Amniotic epithelial cell (primary cell): ENCODE measurements at regions not wholly inside any gene's neighbourhood (a gene's known extent, or its start where the extent isn't known, plus 50 kb on each side); places are given as distances from the start of the nearest gene placed in this dataset.

Source experiments
- DNase-seq: peaks from one replicate; pipeline ENCODE4 v3.0.0-alpha.2; 2010; ENCODE audit warnings: low read depth

- DNase-seq = no peak
Observed at GRCh38 chr4:180057891-180058671, 2185.1 kb upstream of the TENM3 start.

GRCh38 chr4:180058691-180059215 lies 2184.4 kb upstream of the TENM3 start:
- peak; percentile 19 for DNase-seq

- no peak for DNase-seq
Observed at GRCh38 chr4:180059216-180059881, 2183.9 kb upstream of the TENM3 start.

- DNase-seq = no peak
Observed at GRCh38 chr4:180060159-180060889, 2182.9 kb upstream of the TENM3 start.

- no peak for DNase-seq
Observed at GRCh38 chr4:180081072-180081471, 2162.1 kb upstream of the TENM3 start.

- DNase-seq = no peak
Observed at GRCh38 chr4:180084561-180084960, 2158.6 kb upstream of the TENM3 start.

- no peak for DNase-seq
Observed at GRCh38 chr4:180086480-180087190, 2156.6 kb upstream of the TENM3 start.

- no peak for DNase-seq
Observed at GRCh38 chr4:180098586-180098985, 2144.6 kb upstream of the TENM3 start.

GRCh38 chr4:180099957-180100356 lies 2143.2 kb upstream of the TENM3 start:
- no peak for DNase-seq

GRCh38 chr4:180100433-180101344 lies 2142.5 kb upstream of the TENM3 start:
- no peak for DNase-seq

GRCh38 chr4:180101348-180102083 lies 2141.7 kb upstream of the TENM3 start:
- DNase-seq = no peak

GRCh38 chr4:180103794-180104193 lies 2139.4 kb upstream of the TENM3 start:
- DNase-seq = no peak

GRCh38 chr4:180105362-180105761 lies 2137.8 kb upstream of the TENM3 start:
- no peak for DNase-seq

GRCh38 chr4:180106122-180106521 lies 2137.1 kb upstream of the TENM3 start:
- no peak for DNase-seq

- no peak for DNase-seq
Observed at GRCh38 chr4:180106997-180107396, 2136.2 kb upstream of the TENM3 start.

GRCh38 chr4:180116840-180117239 lies 2126.4 kb upstream of the TENM3 start:
- DNase-seq = no peak

GRCh38 chr4:180120068-180120467 lies 2123.1 kb upstream of the TENM3 start:
- DNase-seq = no peak

- DNase-seq = no peak
Observed at GRCh38 chr4:180134091-180134866, 2108.9 kb upstream of the TENM3 start.

- no peak for DNase-seq
Observed at GRCh38 chr4:180141734-180142133, 2101.5 kb upstream of the TENM3 start.
